Lung (tissue), 11 donors: ENCODE measurements at regions not wholly inside any gene's neighbourhood (a gene's known extent, or its start where the extent isn't known, plus 50 kb on each side); places are given as distances from the start of the nearest gene placed in this dataset.
"Not testable (repeated sequence)": the region's sequence is repeated elsewhere in the genome, so short reads cannot be mapped to it uniquely, and the experiment has no call there.

Experiments
- ATAC-seq: fragments of 200-7000 bp; cut with Tn5 transposase; one replicate; pipeline ENCODE4 v1.9.1; 2020; ENCODE audit warnings: moderate number of reproducible peaks; ENCODE audit not compliant: insufficient read depth, low FRiP score
- DNase-seq, 3 donors: peaks; one replicate each; pipeline ENCODE4 v3.0.0-alpha.2; 2013 to 2017
- H3K27ac ChIP-seq, 2 donors: one replicate each; pipeline ENCODE4 v1.5.1; 2013; ENCODE audit warnings: mild to moderate bottlenecking in 2 of 2, moderate library complexity in 2 of 2, control low read depth in 1 of 2, inconsistent platforms in 1 of 2, low read depth in 1 of 2, low read length in 1 of 2
- H3K27me3 ChIP-seq, 3 donors: one replicate each; pipeline ENCODE4 v1.5.1; 2013; ENCODE audit warnings: low read length in 2 of 3; ENCODE audit not compliant: control insufficient read depth in 3 of 3, insufficient read depth in 3 of 3
- H3K36me3 ChIP-seq, 4 donors: one replicate each; pipeline ENCODE4 v1.5.1; 2013; ENCODE audit warnings: low read length in 4 of 4, mild to moderate bottlenecking in 1 of 4, moderate library complexity in 1 of 4; ENCODE audit not compliant: control insufficient read depth in 4 of 4, insufficient read depth in 4 of 4
- H3K4me1 ChIP-seq, 5 donors: one replicate each; pipeline ENCODE4 v1.5.1; 2013; ENCODE audit warnings: low read length in 5 of 5, mild to moderate bottlenecking in 2 of 5, moderate library complexity in 1 of 5; ENCODE audit not compliant: control insufficient read depth in 5 of 5, insufficient read depth in 5 of 5
- H3K4me3 ChIP-seq: one replicate; pipeline ENCODE4 v1.5.1; 2013; ENCODE audit warnings: mild to moderate bottlenecking, control low read depth, moderate library complexity
- H3K9ac ChIP-seq, 2 donors: one replicate each; pipeline ENCODE4 v1.5.1; 2013; ENCODE audit warnings: low read length in 2 of 2, control low read depth in 1 of 2; ENCODE audit not compliant: insufficient read depth in 1 of 2
- H3K9me3 ChIP-seq, 4 donors: one replicate each; pipeline ENCODE4 v1.5.1; 2013; ENCODE audit warnings: low read length in 3 of 4, mild to moderate bottlenecking in 1 of 4, moderate library complexity in 1 of 4; ENCODE audit not compliant: control insufficient read depth in 4 of 4, insufficient read depth in 3 of 4
- WGBS, 2 donors: extraction: QIAGEN DNeasy Blood & Tissue Kit; methylation state at CpG; one replicate each; pipeline ENCODE4 v1.1.7; 2013; 5-methylcytosine and 5-hydroxymethylcytosine counted together
- TF ChIP-seq, protein P1 (sequence below): IDR thresholded peaks from 2 replicates; pipeline ENCODE4 v1.5.1; 2012; ENCODE audit warnings: mild to moderate bottlenecking; ENCODE audit errors: control extremely low read depth, extremely low read depth
- donor health status: control.
- donor health status: control.
- donor health status: Bipolar disorder and iron deficiency.
- donor health status: healthy.
- donor health status: DM: yes; HTN: yes; CAD: no.

DNA sequence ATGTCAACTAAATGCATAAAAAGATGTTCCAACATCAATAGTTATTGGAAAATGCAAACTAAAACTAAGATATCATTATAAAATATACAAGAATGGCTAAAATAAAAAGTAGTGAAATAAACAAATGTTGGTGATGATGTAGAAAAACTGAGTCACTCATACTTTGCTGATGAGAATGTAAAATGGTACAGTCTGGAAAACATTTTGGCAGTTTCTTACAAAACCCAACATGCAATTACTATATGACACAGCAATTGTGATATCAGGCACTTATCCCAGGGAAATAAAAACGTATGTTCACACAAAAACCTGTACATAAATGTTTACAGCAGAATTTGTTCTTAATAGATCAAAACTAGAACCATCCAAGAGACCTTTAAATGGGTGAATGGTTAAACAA lies 182.6 kb downstream of the RTL9 start:
- Histone ChIP-seq H3K9me3 (peaks cover 0 to 3% (median 0%) of the 10 kb centered on the region in 4 donors), H3K27ac (no peak overlapping the region), H3K4me3 (no peak overlapping the region), H3K36me3 (no peaks in the 10 kb centered on the region), H3K9ac (no peak overlapping the region), H3K4me1 (no peaks in the 10 kb centered on the region), H3K27me3 (peaks cover 0 to 13% (median 6%) of the 10 kb centered on the region in 3 donors)
- ATAC-seq (no peak), DNase-seq (no peak)
- 29 to 67% methylated on average over 1 of the region's 1 CpG for WGBS, 2 donors
- TF ChIP-seq, protein P1, sequence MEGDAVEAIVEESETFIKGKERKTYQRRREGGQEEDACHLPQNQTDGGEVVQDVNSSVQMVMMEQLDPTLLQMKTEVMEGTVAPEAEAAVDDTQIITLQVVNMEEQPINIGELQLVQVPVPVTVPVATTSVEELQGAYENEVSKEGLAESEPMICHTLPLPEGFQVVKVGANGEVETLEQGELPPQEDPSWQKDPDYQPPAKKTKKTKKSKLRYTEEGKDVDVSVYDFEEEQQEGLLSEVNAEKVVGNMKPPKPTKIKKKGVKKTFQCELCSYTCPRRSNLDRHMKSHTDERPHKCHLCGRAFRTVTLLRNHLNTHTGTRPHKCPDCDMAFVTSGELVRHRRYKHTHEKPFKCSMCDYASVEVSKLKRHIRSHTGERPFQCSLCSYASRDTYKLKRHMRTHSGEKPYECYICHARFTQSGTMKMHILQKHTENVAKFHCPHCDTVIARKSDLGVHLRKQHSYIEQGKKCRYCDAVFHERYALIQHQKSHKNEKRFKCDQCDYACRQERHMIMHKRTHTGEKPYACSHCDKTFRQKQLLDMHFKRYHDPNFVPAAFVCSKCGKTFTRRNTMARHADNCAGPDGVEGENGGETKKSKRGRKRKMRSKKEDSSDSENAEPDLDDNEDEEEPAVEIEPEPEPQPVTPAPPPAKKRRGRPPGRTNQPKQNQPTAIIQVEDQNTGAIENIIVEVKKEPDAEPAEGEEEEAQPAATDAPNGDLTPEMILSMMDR: no peak

DNA sequence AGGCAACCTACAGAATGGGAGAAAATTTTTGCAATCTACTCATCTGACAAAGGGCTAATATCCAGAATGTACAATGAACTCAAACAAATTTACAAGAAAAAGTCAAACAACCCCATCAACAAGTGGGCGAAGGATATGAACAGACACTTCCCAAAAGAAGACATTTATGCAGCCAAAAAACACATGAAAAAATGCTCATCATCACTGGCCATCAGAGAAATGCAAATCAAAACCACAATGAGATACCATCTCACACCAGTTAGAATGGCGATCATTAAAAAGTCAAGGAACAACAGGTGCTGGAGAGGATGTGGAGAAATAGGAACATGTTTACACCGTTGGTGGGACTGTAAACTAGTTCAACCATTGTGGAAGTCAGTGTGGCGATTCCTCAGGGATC lies 192.2 kb downstream of the RTL9 start:
- H3K27me3 ChIP-seq, H3K4me1 ChIP-seq, DNase-seq, H3K27ac ChIP-seq, H3K36me3 ChIP-seq, H3K9ac ChIP-seq, H3K9me3 ChIP-seq, ATAC-seq, H3K4me3 ChIP-seq: not testable (repeated sequence)
- 78 to 87% methylated on average over 4 of the region's 4 CpGs for WGBS, 2 donors

DNA sequence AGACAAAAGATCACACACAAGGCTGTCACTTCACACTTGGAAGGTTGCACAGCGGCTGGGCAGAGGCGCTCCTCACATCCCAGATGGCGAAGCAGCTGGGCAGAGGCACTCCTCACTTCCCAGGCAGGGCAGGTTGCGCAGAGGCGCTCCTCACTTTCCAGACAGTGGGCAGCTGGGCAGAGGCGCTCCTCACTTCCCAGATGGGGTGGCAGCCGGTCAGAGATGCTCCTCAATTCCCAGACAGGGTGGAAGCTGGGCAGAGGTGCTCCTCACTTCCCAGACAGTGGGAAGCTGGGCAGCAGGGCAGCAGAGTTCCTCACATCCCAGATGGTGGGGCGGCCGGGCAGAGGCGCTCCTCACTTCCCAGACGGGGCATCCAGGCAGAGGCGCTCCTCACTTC lies 199.2 kb downstream of the RTL9 start:
- 93% methylated on average over 11 to 12 of the region's 12 CpGs for WGBS, 2 donors
- no peak for DNase-seq
- H3K9me3 ChIP-seq: peaks cover 0 to 14% (median 0%) of the 10 kb centered on the region in 4 donors
- peaks cover 0 to 8% (median 0%) of the 10 kb centered on the region in 3 donors for H3K27me3 ChIP-seq
- ATAC-seq: no peak
- H3K27ac ChIP-seq: no peak overlapping the region
- no peak overlapping the region for H3K9ac ChIP-seq
- TF ChIP-seq, protein P1: no peak
- H3K36me3 ChIP-seq: no peaks in the 10 kb centered on the region
- H3K4me1 ChIP-seq: no peaks in the 10 kb centered on the region
- no peak overlapping the region for H3K4me3 ChIP-seq

DNA sequence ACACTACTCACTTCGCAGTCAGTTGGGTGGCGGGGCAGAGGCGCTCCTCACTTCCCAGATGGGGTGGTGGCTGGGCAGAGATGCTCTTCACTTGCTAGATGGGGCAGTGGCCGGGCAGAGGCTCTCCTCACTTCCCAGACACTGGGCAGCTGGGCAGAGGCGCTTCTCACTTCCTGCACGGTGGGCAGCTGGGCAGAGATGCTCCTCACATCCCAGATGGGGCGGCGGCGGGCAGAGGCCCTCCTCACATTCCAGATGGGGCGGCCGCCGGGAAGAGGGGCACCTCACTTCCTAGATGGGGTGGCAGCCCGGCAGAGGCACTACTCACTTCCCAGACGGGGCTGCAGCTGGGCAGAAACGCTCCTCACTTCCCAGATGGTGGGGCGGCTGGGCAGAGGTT lies 199.8 kb downstream of the RTL9 start:
- 74 to 83% methylated on average over 9 to 16 of the region's 16 CpGs for WGBS, 2 donors

More for the DNA sequence above, 199.8 kb downstream of the RTL9 start:
- Histone ChIP-seq H3K4me3 (no peak overlapping the region), H3K27me3 (peaks cover 0 to 8% (median 0%) of the 10 kb centered on the region in 3 donors), H3K9me3 (peaks cover 0 to 14% (median 0%) of the 10 kb centered on the region in 4 donors), H3K4me1 (no peaks in the 10 kb centered on the region), H3K27ac (no peak overlapping the region), H3K9ac (no peak overlapping the region), H3K36me3 (no peaks in the 10 kb centered on the region)
- DNase-seq (no peak), ATAC-seq (no peak)
- TF ChIP-seq, protein P1: no peak
